ENCODE measurements at regions not wholly inside any gene's neighbourhood (a gene's known extent, or its start where the extent isn't known, plus 50 kb on each side); places are given as distances from the start of the nearest gene placed in this dataset.

DNA sequence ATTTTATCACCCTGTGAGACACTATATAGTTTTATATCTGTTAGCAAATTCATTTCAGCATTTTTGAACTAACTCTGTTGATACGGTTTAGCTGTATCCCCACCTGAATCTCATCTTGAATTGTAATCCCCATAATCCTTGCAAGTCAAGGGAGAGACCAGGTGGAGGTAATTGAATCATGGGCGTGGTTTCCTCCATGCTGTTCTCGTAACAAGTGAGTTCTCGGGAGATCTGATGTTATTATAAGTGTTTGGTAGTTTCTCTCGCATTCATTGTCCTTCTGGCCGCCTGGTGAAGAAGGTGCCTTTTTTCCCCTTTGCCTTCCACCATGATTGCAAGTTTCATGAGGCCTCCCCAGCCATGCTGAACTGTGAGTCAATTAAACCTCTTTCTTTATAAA, 53.2 kb upstream of the TMC3 start:
- H3K36me3 ChIP-seq: no peaks in the 10 kb centered on the region
- TF ChIP-seq, protein P1, sequence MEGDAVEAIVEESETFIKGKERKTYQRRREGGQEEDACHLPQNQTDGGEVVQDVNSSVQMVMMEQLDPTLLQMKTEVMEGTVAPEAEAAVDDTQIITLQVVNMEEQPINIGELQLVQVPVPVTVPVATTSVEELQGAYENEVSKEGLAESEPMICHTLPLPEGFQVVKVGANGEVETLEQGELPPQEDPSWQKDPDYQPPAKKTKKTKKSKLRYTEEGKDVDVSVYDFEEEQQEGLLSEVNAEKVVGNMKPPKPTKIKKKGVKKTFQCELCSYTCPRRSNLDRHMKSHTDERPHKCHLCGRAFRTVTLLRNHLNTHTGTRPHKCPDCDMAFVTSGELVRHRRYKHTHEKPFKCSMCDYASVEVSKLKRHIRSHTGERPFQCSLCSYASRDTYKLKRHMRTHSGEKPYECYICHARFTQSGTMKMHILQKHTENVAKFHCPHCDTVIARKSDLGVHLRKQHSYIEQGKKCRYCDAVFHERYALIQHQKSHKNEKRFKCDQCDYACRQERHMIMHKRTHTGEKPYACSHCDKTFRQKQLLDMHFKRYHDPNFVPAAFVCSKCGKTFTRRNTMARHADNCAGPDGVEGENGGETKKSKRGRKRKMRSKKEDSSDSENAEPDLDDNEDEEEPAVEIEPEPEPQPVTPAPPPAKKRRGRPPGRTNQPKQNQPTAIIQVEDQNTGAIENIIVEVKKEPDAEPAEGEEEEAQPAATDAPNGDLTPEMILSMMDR (IDR thresholded peaks at IDR 0.05; ENCODE audit: borderline replicate concordance): no peak
- H3K9me3 ChIP-seq (replicated peaks): peaks cover 13% of the 10 kb centered on the region
- intact Hi-C loops (cut with micrococcal nuclease): no loop called here
- H3K27ac ChIP-seq (replicated peaks): no peak overlapping the region
- no peak overlapping the region for H3K4me3 ChIP-seq
- H3K4me1 ChIP-seq: no peaks in the 10 kb centered on the region
- DNase-seq: no peak
- no peaks in the 10 kb centered on the region for H3K27me3 ChIP-seq (ENCODE audit: low read depth)

DNA sequence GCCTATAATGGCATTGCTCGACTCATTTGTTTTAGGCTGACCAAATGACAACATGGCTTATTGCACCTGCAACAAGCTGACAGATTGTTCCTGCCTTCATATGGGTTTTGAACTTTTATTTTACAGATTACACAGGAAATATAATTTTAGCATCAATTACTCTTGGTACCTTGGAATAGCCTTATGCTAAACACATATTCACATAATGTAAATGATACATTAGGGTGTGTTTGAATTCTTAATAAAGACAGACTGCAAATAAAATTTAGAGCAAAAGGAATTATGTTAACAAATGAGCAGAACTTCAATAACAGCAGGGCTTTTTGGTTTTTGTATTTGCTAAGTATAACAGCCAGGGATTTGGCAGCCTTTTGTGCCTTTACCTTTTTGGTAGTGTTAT, 51.9 kb upstream of the TMC3 start:
- Histone ChIP-seq H3K36me3 (no peaks in the 10 kb centered on the region), H3K4me3 (no peak overlapping the region), H3K4me1 (no peaks in the 10 kb centered on the region), H3K27me3 (ENCODE audit: low read depth) (no peaks in the 10 kb centered on the region), H3K27ac (replicated peaks) (no peak overlapping the region), H3K9me3 (replicated peaks) (peaks cover 10% of the 10 kb centered on the region)
- TF ChIP-seq, protein P1 (IDR thresholded peaks at IDR 0.05; ENCODE audit: borderline replicate concordance): no peak
- intact Hi-C loops (cut with micrococcal nuclease): no loop called here
- no peak for DNase-seq
